HG02759 (cell line): ENCODE measurements at regions not wholly inside any gene's neighbourhood (a gene's known extent, or its start where the extent isn't known, plus 50 kb on each side); places are given as distances from the start of the nearest gene placed in this dataset.

Source experiments
- ATAC-seq: cut with Tn5 transposase; IDR thresholded peaks from one replicate; pipeline ENCODE4 v1.9.1; 2021; ENCODE audit warnings: mild to moderate bottlenecking, moderate library complexity; ENCODE audit not compliant: unreplicated experiment

DNA sequence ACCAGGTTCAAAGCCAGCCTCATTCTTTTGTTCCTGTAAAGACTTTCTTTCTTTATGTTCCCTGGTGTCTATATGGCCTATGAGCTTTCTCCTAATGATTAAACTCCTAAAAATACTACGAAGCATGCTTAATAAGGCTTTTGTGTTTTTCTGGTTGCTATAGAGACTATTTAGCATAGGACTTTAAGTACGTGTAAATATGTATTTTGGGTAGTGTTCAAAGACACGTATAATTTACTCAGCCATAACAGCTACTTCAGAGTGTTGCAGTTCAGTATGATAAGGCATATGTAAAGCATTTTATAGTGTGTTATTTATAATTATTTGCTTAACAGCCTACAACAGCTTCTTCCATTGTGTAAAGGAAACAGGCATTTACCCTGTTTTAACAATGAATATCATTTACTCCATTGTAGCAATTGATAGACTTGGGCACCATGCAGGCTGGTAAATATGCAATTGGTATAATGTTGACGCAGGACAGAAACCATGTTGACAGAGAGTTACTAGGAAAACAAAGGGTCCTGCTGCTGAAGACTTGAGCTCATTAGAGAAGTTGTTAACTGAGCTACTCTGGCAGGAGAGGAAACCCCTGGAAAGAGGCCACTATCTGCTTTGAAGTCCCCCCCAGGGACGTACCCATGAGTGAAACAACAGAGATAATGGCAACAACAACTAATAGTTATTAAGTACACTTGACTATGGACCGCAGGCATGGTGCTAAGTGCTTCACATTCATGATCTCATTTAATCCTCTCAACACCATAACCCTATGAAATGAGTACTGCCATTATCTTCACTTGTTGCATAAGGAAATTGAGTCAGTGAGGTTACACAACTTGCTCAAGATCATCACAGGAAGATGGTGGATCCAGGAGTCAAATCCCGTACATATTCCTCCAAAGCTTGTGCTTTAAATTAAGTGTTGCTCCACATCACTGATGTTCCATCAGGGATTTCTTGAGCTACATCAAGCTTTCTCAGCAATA, 342.2 kb upstream of the DYNLRB2 start:
- peak; percentile 19 for ATAC-seq

DNA sequence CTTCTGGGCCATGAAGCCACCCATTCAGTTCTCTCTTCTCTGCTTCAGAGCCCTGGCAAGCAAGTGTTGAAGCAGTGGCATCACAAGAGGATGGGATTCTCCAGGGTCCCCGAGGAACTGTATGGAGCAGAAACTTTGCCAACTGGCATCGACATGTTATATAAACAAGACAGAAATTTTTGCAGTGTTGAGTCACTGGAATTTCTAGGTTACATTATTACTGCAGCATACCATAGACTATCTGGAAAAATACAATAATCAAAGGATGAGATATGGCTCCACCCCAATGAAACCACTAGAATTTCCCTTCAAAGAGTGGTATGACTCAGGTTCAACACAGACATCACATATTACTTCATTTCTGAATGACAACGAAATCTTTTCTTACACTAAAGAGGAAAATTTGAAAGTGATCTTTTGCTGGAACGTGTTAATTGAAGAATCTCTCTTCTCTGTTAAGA, 343.0 kb upstream of the DYNLRB2 start:
- ATAC-seq, result peak; percentile 53

DNA sequence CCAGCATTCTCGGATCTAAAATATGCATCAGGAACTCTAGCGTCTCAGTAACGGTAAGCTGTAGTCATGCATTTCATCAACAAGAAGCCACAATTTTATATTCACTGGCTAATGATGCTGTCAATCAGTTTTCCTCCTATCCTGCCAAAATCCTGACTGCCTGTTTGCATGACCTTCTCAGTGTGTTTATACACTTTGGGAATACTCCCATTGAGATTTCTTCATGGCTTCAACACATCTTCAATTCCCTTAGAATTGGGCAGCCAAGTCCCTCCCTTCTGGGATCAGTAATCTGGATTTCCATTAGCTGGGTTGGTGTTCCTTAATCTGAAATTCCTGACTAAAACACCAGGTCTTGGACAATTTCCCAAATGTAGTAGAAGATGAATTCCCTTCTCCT, 348.9 kb upstream of the DYNLRB2 start:
- ATAC-seq, result no peak

GRCh38 chr16:80189476-80190175, 351.2 kb upstream of the DYNLRB2 start:
- no peak for ATAC-seq

DNA sequence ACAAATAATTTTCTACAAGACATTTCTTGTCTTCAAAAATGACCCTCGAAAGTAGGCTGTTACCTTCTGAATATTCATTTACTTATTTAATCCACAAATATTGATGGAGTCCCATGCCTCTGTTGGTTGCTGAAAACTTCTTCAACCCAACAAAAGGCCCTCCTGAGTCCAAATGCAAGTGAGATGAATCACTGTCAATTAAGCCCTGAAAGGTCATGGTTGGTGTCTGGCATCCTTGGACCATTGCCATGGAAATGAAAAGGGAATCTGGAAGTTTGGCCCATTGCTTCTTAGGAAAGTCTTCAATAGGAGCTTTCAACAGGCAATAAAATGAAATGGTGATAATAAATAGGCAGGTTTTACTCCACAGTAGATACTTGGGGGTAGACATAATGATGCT, 364.7 kb upstream of the DYNLRB2 start:
- ATAC-seq, result no peak

GRCh38 chr16:80175011-80175410, 365.8 kb upstream of the DYNLRB2 start:
- ATAC-seq, result no peak

- ATAC-seq, result no peak
Measured at GRCh38 chr16:80174416-80174815, 366.4 kb upstream of the DYNLRB2 start.

- no peak for ATAC-seq
Measured at GRCh38 chr16:80171746-80172145, 369.0 kb upstream of the DYNLRB2 start.

- ATAC-seq, result no peak
Measured at GRCh38 chr16:80171199-80171598, 369.6 kb upstream of the DYNLRB2 start.

DNA sequence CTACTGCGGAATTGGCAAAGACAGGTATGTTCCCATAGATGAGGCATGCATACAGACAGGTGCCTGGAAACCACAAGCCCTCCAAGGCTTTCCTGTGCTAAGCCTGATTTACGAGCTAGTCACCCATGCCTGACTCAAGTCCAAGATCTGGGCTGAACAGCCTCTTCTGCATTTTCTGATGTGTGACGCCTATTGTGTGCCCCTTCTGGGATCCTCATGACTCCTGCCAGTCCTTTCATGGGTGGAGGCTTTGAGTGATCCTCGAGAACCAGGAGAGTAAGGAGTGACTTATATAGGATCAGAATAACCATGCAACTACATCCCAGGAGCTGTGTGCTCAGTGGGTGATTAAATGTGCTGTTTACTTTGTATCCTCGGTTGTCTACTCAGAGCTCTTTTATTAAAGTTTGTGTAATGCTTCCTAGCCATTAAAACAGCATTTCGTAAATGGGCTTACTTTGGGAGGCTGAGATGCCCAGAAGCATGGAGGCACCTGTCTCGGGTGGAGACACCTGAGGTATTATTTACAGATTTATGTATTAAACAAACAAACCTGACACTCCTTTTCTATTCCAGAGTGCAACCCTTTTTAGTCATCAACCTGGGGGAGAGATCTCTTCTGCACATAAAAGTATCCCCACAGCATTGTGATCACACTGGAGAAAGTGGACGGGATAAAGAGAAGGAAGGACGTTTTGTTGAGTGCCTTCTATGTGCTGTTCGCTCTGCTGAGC, 373.0 kb upstream of the DYNLRB2 start:
- ATAC-seq, result no peak

GRCh38 chr16:80166082-80166481, 374.7 kb upstream of the DYNLRB2 start:
- no peak for ATAC-seq

DNA sequence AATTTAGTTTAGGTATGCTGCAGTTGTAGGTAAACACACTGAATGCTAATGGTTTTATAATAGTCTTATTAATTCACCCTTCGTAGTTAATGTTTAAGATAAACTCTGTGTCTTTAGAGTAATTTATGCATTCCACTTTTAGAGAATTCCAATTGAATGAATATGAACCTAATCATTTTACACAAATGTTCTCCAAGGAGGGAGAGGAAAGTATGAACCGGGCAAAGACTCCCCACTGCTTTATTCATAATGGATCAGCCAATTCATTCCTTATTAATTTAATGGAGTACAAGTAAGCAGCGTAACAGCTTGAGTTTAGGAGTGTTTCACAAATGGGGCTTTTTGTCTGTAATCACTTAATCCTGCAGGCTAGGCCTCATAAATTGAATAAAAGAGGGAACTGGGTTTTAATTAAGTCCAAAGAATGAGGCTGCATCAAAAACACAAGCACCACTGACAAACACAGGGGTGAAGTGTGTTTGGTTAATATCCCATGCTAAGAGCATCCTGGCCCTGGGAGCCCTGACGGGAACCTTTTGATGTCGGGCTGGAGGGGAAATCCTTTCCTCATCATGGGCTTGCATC, 375.7 kb upstream of the DYNLRB2 start:
- ATAC-seq, result no peak

DNA sequence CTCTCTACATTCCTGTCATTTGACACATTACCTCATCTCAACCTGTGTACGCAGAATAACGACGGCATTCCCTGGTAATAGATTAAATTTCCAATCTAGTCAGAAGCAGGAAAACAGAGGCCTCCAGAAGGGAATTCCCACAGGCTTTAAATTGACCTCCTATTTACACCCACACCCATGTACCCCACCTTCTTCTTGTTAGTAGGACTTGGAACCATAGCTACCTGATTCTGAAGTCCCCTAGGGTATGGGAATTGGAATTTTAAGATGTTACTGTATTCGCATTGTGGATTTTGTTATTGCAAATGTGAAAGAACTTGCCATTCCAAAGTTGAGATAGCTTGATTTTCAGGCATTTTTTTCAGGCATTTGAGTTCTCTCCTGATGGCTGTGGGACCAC, 377.5 kb upstream of the DYNLRB2 start:
- no peak for ATAC-seq

GRCh38 chr16:80161799-80162739, 378.7 kb upstream of the DYNLRB2 start:
- no peak for ATAC-seq

DNA sequence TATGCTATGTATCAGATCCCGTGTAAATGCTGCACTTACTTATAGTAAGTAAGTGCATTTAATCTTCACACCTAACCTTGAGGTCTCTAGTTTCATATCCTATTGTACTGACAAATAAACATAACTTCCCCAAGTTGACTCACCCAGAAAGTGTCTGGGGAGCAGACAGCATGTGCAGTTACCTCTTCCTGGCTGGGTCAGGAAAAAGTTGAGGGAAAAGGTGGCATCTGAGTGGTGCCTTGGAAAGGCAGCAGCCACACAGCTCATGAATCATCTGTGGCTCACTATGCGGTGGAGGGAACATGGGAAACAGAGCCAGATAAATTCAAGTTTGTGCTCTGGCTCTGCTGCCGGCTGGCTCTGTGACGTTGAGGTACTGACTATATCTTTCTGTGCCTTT, 382.0 kb upstream of the DYNLRB2 start:
- ATAC-seq, result no peak

- ATAC-seq, result no peak
Measured at GRCh38 chr16:80151722-80152111, 389.1 kb upstream of the DYNLRB2 start.

DNA sequence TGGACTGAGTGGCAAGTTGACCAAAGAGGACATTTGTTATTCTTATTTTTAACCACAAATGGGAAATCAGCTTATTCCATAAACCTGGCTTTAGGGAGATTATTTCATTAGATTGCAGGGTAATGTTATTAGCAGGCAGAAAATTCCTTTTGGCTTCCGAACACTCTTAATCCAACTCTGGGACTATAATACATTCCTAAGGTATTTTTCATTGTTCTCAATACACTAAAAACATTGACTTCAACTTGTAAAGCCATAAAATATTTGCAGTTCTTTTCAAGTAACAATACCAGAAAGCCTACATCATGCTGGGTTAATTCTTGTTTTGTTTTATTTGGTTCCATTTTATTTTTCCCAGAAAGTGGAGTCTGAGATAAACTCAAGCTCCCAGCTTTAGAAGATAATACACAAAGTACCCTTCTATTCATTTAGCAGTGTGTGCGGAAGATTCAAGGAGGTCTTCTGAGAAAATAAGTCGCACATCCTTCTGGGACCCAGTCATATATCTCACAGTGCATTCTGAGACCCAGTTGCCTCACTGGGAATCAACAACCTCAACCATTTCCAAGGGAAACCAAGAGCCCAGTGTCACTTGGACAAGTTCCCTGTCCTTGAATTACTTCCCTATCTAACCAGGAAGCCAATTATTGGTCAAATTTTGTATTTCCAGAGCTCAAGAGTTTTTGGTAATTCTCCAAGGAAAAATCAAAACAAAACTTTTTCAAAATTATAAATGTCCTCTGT, 389.6 kb upstream of the DYNLRB2 start:
- ATAC-seq, result no peak

DNA sequence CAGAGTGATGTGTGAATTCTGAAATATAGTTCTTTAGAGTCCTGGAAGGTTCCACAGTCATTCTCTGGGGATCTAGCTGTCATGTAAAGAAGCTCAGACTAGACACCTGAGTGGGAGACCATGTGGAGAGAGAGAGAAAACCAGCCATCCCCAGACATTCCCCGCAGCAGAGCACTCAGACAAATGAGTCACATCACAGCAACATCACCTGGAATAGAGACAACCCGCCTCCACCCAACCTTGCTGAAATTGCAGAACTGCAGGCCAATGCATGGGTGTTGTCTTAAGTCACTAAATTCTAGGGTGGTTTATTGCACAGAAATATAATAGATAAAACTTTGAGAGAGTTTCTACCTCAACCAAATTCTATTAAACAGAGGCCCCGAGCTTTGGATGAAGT, 392.0 kb upstream of the DYNLRB2 start:
- ATAC-seq, result no peak

DNA sequence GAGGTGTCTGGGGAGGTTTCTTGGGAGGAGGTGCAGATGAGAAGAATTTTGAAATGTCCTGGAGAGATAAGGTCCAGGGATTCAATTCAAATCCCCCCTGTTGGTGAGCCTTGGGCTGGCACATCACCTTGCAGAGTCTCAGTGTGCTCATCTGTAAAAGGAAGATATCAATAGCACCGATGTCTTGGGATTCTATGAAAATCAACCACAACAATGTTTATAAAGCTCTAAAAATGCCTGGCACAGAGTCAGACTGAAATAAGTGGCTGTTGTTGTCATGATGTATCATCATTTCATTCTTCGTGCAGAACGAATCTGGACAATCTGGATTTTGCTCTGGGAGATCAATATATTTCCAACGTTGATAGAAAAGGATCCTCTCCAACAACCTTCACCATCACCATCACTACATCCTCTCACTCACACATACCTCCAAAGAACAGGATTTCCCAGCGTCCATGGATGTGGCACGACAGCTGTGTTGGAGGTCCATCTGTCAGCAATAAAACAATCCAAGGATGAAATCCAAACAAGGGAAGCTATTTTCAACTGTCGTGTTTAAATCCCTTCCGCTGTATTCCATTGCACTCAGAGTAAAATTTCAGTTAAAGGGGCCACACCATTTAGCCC, 393.7 kb upstream of the DYNLRB2 start:
- no peak for ATAC-seq
